GM18909 (cell line): ENCODE measurements at regions not wholly inside any gene's neighbourhood (a gene's known extent, or its start where the extent isn't known, plus 50 kb on each side); places are given as distances from the start of the nearest gene placed in this dataset.

ENCODE experiments used
- ATAC-seq: cut with Tn5 transposase; IDR thresholded peaks from one replicate; pipeline ENCODE4 v1.9.1; 2021; ENCODE audit warnings: mild to moderate bottlenecking; ENCODE audit not compliant: unreplicated experiment, poor library complexity

- ATAC-seq: no peak
Measured at GRCh38 chr2:195425328-195425727, 231.7 kb upstream of the SLC39A10 start.

- ATAC-seq: no peak
Measured at GRCh38 chr2:195419033-195419432, 238.0 kb upstream of the SLC39A10 start.

- no peak for ATAC-seq
Measured at GRCh38 chr2:195414537-195415100, 242.4 kb upstream of the SLC39A10 start.

GRCh38 chr2:195413944-195414343, 243.1 kb upstream of the SLC39A10 start:
- no peak for ATAC-seq

- no peak for ATAC-seq
Measured at GRCh38 chr2:195413422-195413821, 243.6 kb upstream of the SLC39A10 start.

GRCh38 chr2:195411219-195411687, 245.8 kb upstream of the SLC39A10 start:
- no peak for ATAC-seq

GRCh38 chr2:195410074-195410671, 246.9 kb upstream of the SLC39A10 start:
- ATAC-seq: peak; percentile 63

- ATAC-seq: no peak
Measured at GRCh38 chr2:195408811-195409210, 248.2 kb upstream of the SLC39A10 start.

- ATAC-seq: no peak
Measured at GRCh38 chr2:195408196-195408595, 248.8 kb upstream of the SLC39A10 start.

- no peak for ATAC-seq
Measured at GRCh38 chr2:195407783-195408182, 249.2 kb upstream of the SLC39A10 start.

- ATAC-seq: no peak
Measured at GRCh38 chr2:195406886-195407603, 250.0 kb upstream of the SLC39A10 start.

- ATAC-seq: no peak
Measured at GRCh38 chr2:195404651-195405050, 252.4 kb upstream of the SLC39A10 start.

- ATAC-seq: no peak
Measured at GRCh38 chr2:195396479-195396878, 260.5 kb upstream of the SLC39A10 start.

- no peak for ATAC-seq
Measured at GRCh38 chr2:195395362-195395761, 261.7 kb upstream of the SLC39A10 start.

- peak; percentile 73 for ATAC-seq
Measured at GRCh38 chr2:195392446-195393336, 264.3 kb upstream of the SLC39A10 start.

GRCh38 chr2:195390686-195391321, 266.2 kb upstream of the SLC39A10 start:
- ATAC-seq: no peak

- ATAC-seq: no peak
Measured at GRCh38 chr2:195388028-195388427, 269.0 kb upstream of the SLC39A10 start.

- peak; percentile 58 for ATAC-seq
Measured at GRCh38 chr2:195382186-195382585, 274.8 kb upstream of the SLC39A10 start.

- no peak for ATAC-seq
Measured at GRCh38 chr2:195370167-195370943, 286.7 kb upstream of the SLC39A10 start.
